PC-9 (cell line): ENCODE measurements at regions not wholly inside any gene's neighbourhood (a gene's known extent, or its start where the extent isn't known, plus 50 kb on each side); places are given as distances from the start of the nearest gene placed in this dataset.

Experiments
- BruUV-seq: library from RNA; stranded (reverse); fragments of 400-500 nt; replicated peaks from 2 replicates; lab custom pipeline; 2021; lab: Mats Ljungman, UMichigan
- CTCF ChIA-PET: fragments of 300-600 bp; sonication (Branson Sonifier 250); formaldehyde crosslinking; loops from one replicate; lab custom pipeline; 2022; ENCODE audit warnings: antibody characterized with exemption; lab: Charles Lee
- POLR2A ChIA-PET: fragments of 300-600 bp; sonication (Branson Sonifier 250); formaldehyde crosslinking; loops from one replicate; lab custom pipeline; 2022; ENCODE audit warnings: antibody characterized with exemption; ENCODE audit not compliant: unreplicated experiment; lab: Charles Lee
- DNase-seq, 2 experiments: peaks; one replicate each; pipeline versions ENCODE4 v3.0.0 to v3.0.0-alpha.2; 2015 to 2022; ENCODE audit warnings: mixed read lengths in 1 of 2
- H2AFZ ChIP-seq: fragments of 200-600 bp; sonication (generic); 2 replicates; pipeline ENCODE4 v1.8.1; 2017; ENCODE audit warnings: antibody characterized with exemption
- H3F3A ChIP-seq: fragments of 200-600 bp; sonication (generic); 2 replicates; pipeline ENCODE4 v1.8.1; 2017; ENCODE audit warnings: antibody characterized with exemption, mild to moderate bottlenecking, low read depth; ENCODE audit not compliant: insufficient read depth
- H3K27ac ChIP-seq: fragments of 200-600 bp; sonication (generic); 2 replicates; pipeline ENCODE4 v1.6.1; 2016; ENCODE audit warnings: mixed run types
- H3K27me3 ChIP-seq: fragments of 200-600 bp; sonication (generic); 2 replicates; pipeline ENCODE4 v1.6.1; 2016; ENCODE audit warnings: low read depth, mixed run types; ENCODE audit not compliant: insufficient read depth
- H3K36me3 ChIP-seq: fragments of 200-600 bp; sonication (generic); 2 replicates; pipeline ENCODE4 v1.6.1; 2016; ENCODE audit warnings: low read depth, mixed run types
- H3K4me1 ChIP-seq: fragments of 200-600 bp; sonication (generic); replicated peaks from 2 replicates; pipeline ENCODE4 v1.6.1; 2016; ENCODE audit warnings: mixed run types; ENCODE audit not compliant: insufficient read depth
- H3K4me2 ChIP-seq: fragments of 200-600 bp; sonication (generic); 2 replicates; pipeline ENCODE4 v1.6.1; 2017; ENCODE audit warnings: mixed run types
- H3K4me3 ChIP-seq: fragments of 200-600 bp; sonication (generic); 2 replicates; pipeline ENCODE4 v1.6.1; 2016; ENCODE audit warnings: mixed run types
- H3K79me2 ChIP-seq: fragments of 200-600 bp; sonication (generic); 2 replicates; pipeline ENCODE4 v1.6.1; 2017; ENCODE audit warnings: low read depth, mixed run types
- H3K9me2 ChIP-seq: fragments of 200-600 bp; sonication (generic); 2 replicates; pipeline ENCODE4 v1.8.1; 2017; ENCODE audit warnings: mild to moderate bottlenecking; ENCODE audit not compliant: insufficient read depth
- H3K9me3 ChIP-seq: fragments of 200-600 bp; sonication (generic); 2 replicates; pipeline ENCODE4 v1.8.1; 2016; ENCODE audit warnings: low read depth; ENCODE audit not compliant: insufficient read depth
- H4K20me1 ChIP-seq: fragments of 200-600 bp; sonication (generic); 2 replicates; pipeline ENCODE4 v1.8.1; 2017; ENCODE audit not compliant: insufficient read depth
- CTCF ChIP-seq: fragments of 200-600 bp; sonication (generic); conservative IDR thresholded peaks from 2 replicates; pipeline ENCODE4 v1.6.1; 2017; ENCODE audit warnings: mixed run types, antibody characterized with exemption, mild to moderate bottlenecking, moderate library complexity
- EZH2 ChIP-seq: fragments of 200-600 bp; sonication (generic); IDR thresholded peaks from 2 replicates; pipeline ENCODE4 v1.8.0; 2017; ENCODE audit warnings: antibody characterized with exemption, low read depth
- intact Hi-C: fragments of 100-400 bp; cut with micrococcal nuclease; formaldehyde crosslinking; loops from one replicate; pipeline ENCODE4 v1.10.0; 2022; ENCODE audit not compliant: unreplicated experiment

GRCh38 chr20:7327810-7328209, 560.3 kb downstream of the BMP2 start:
- Histone ChIP-seq H3K9me3 (no peaks in the 10 kb centered on the region), H4K20me1 (no peaks in the 10 kb centered on the region), H3K9me2 (no peaks in the 10 kb centered on the region; the same call in 1 of the 2 replicates), H3K27me3 (no peaks in the 10 kb centered on the region), H3K79me2 (no peaks in the 10 kb centered on the region), H2AFZ (no peak overlapping the region), H3F3A (no peaks in the 10 kb centered on the region), H3K27ac (no peak overlapping the region), H3K36me3 (no peaks in the 10 kb centered on the region), H3K4me3 (no peak overlapping the region), H3K4me2 (no peak overlapping the region), H3K4me1 (no peaks in the 10 kb centered on the region)
- DNase-seq, result no peak
- POLR2A ChIA-PET, result no interaction called here
- TF ChIP-seq EZH2, result no peak
- TF ChIP-seq CTCF, result no peak
- BruUV-seq, result no TSS peak
- CTCF ChIA-PET, result no interaction called here
- intact Hi-C loops, result no loop called here

GRCh38 chr20:7330850-7331249, 563.4 kb downstream of the BMP2 start:
- no peaks in the 10 kb centered on the region for H3F3A ChIP-seq
- CTCF ChIA-PET, result no interaction called here
- intact Hi-C loops, result no loop called here

GRCh38 chr20:7332169-7332568, 564.7 kb downstream of the BMP2 start:
- CTCF ChIA-PET, result no interaction called here
- Histone ChIP-seq H2AFZ (no peak overlapping the region), H3K9me2 (no peaks in the 10 kb centered on the region; the same call in 1 of the 2 replicates), H3K4me3 (no peak overlapping the region), H3F3A (no peaks in the 10 kb centered on the region), H4K20me1 (no peaks in the 10 kb centered on the region), H3K36me3 (no peaks in the 10 kb centered on the region), H3K27me3 (no peaks in the 10 kb centered on the region), H3K9me3 (no peaks in the 10 kb centered on the region), H3K79me2 (no peaks in the 10 kb centered on the region), H3K27ac (no peak overlapping the region), H3K4me1 (no peaks in the 10 kb centered on the region), H3K4me2 (no peak overlapping the region)
- BruUV-seq, result no TSS peak
- intact Hi-C loops, result no loop called here
- POLR2A ChIA-PET, result no interaction called here
- TF ChIP-seq CTCF (no peak), EZH2 (no peak)
- DNase-seq, result no peak

More at GRCh38 chr20:7330850-7331249, 563.4 kb downstream of the BMP2 start:
- H3K79me2 ChIP-seq, result no peaks in the 10 kb centered on the region
- no peaks in the 10 kb centered on the region; the same call in 1 of the 2 replicates for H3K9me2 ChIP-seq
- H2AFZ ChIP-seq, result no peak overlapping the region
- H3K36me3 ChIP-seq, result no peaks in the 10 kb centered on the region
- POLR2A ChIA-PET, result no interaction called here
- BruUV-seq, result no TSS peak
- TF ChIP-seq EZH2 (no peak), CTCF (no peak)
- H3K27me3 ChIP-seq, result no peaks in the 10 kb centered on the region
- H3K4me1 ChIP-seq, result no peaks in the 10 kb centered on the region
- H3K4me3 ChIP-seq, result no peak overlapping the region
- H3K27ac ChIP-seq, result no peak overlapping the region
- no peaks in the 10 kb centered on the region for H4K20me1 ChIP-seq
- DNase-seq, result no peak
- H3K4me2 ChIP-seq, result no peak overlapping the region
- H3K9me3 ChIP-seq, result no peaks in the 10 kb centered on the region
